AG04450 (cell line): ENCODE measurements at regions not wholly inside any gene's neighbourhood (a gene's known extent, or its start where the extent isn't known, plus 50 kb on each side); places are given as distances from the start of the nearest gene placed in this dataset.
A peak's percentile ranks its signal among the peaks of the same experiment; 100 is the strongest.

Experiments
- CTCF ChIA-PET: fragments of 300-600, 350-600 bp; formaldehyde crosslinking; extraction: SDS; loops from one replicate; lab custom pipeline; 2022; ENCODE audit warnings: antibody characterized with exemption, inconsistent platforms; lab: Charles Lee
- POLR2A ChIA-PET: fragments of 350-600 bp; formaldehyde crosslinking; extraction: SDS; loops from one replicate; lab custom pipeline; 2021; ENCODE audit warnings: antibody characterized with exemption, inconsistent platforms; lab: Yijun Ruan, JAX
- DNase-seq: peaks from one replicate; pipeline ENCODE4 v3.0.0-alpha.2; 2011; ENCODE audit warnings: low read depth, low spot score
- H3K27ac ChIP-seq: one replicate; pipeline ENCODE4 v1.5.1; 2012; ENCODE audit warnings: low read depth, low read length, control low read depth
- H3K27me3 ChIP-seq: one replicate; pipeline ENCODE4 v1.6.0; 2012; ENCODE audit warnings: low read length; ENCODE audit not compliant: control insufficient read depth, insufficient read depth
- H3K4me3 ChIP-seq: 2 replicates; pipeline ENCODE4 v1.5.1; 2011; ENCODE audit warnings: mild to moderate bottlenecking, low read depth, low read length, control low read depth
- H3K9me3 ChIP-seq: 2 replicates; pipeline ENCODE4 v1.5.1; 2012; ENCODE audit warnings: low read length; ENCODE audit not compliant: control insufficient read depth, insufficient read depth
- TF ChIP-seq, protein P1 (sequence below): IDR thresholded peaks from 2 replicates; pipeline ENCODE4 v1.5.1; 2011; ENCODE audit warnings: low read depth, low read length, control low read depth, inconsistent platforms

DNA sequence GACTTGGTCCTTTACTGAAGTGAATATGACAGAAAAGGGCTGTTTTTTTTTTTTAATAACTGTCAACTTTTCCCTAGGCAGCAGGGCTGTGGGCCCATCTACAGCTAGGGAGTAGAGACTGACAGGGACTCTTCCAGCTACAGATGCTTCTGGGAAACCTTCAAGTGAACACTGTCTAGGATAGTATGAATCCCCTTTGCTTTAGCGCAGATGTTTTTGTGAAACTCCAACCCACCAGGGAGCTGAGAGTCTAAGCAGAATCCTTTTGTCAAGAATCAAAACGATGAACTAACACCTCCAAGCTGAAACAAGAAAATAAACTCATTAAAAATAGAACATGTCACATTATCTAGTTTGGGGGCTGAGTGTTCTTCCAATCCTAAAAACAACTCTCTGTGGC is 219.7 kb upstream of the FGF13 start:
- CTCF ChIA-PET = no interaction called here
- TF ChIP-seq, protein P1, sequence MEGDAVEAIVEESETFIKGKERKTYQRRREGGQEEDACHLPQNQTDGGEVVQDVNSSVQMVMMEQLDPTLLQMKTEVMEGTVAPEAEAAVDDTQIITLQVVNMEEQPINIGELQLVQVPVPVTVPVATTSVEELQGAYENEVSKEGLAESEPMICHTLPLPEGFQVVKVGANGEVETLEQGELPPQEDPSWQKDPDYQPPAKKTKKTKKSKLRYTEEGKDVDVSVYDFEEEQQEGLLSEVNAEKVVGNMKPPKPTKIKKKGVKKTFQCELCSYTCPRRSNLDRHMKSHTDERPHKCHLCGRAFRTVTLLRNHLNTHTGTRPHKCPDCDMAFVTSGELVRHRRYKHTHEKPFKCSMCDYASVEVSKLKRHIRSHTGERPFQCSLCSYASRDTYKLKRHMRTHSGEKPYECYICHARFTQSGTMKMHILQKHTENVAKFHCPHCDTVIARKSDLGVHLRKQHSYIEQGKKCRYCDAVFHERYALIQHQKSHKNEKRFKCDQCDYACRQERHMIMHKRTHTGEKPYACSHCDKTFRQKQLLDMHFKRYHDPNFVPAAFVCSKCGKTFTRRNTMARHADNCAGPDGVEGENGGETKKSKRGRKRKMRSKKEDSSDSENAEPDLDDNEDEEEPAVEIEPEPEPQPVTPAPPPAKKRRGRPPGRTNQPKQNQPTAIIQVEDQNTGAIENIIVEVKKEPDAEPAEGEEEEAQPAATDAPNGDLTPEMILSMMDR = no peak

DNA sequence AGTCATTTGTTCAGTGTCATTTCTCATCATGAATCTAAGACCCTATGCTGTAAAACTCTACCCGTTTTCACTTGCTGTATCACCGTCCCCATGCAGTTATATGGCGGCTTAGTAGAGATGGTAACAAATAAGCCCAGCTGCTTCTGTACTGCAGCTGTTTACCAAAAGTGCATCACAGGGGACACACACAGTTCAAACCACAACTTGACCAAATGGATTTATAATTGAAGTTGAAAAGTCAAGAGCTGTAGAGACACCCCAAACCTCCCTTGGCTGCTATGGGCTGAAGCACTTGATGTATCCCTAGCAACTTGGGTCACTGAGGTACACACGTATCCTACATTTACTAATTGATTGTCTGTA is 219.0 kb upstream of the FGF13 start:
- H3K4me3 ChIP-seq = no peak overlapping the region
- CTCF ChIA-PET = no interaction called here
- TF ChIP-seq, protein P1 = no peak

More for the DNA sequence above, 219.7 kb upstream of the FGF13 start:
- Histone ChIP-seq H3K27ac (no peak overlapping the region), H3K4me3 (no peak overlapping the region), H3K27me3 (no peaks in the 10 kb centered on the region), H3K9me3 (no peaks in the 10 kb centered on the region)
- no peak for DNase-seq
- POLR2A ChIA-PET = no interaction called here

DNA sequence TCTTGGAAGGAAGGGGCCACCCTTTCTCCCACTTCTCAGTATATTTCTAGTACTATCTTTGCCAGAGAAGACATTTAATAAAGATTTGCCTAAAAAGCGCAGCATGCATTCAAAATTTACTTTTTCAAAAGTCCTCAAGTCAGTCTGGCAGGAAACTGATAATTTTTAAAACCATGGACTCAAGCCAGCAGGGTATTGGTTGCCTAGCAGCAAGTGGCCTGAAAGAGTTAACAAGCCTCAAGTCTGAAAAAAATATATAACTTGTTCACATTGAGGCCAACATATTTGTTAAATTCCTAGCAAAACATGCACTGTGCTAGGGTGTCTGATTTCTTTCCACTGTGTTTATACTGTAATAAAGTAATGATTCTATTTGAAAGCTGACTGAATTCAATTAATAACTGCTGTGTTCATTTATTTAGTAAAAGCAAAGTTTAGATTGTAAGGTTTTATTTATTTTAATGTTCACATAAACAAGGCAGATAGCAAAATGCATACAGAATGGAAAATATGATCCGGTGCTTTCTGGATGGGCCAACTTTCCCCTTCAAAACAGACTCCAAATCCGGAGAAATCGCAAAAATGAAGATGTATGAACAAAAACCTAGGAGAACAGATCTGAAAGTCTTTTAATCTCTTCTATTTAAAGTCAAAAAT is 218.5 kb upstream of the FGF13 start:
- no peaks in the 10 kb centered on the region for H3K9me3 ChIP-seq
- H3K4me3 ChIP-seq = no peak overlapping the region
- POLR2A ChIA-PET = no interaction called here
- no peak for DNase-seq
- H3K27me3 ChIP-seq = no peaks in the 10 kb centered on the region
- CTCF ChIA-PET = no interaction called here
- no peak overlapping the region for H3K27ac ChIP-seq
- TF ChIP-seq, protein P1 = no peak

More for the DNA sequence above, 219.0 kb upstream of the FGF13 start:
- no peaks in the 10 kb centered on the region for H3K9me3 ChIP-seq
- POLR2A ChIA-PET = no interaction called here
- no peak overlapping the region for H3K27ac ChIP-seq
- DNase-seq = no peak
- H3K27me3 ChIP-seq = no peaks in the 10 kb centered on the region

DNA sequence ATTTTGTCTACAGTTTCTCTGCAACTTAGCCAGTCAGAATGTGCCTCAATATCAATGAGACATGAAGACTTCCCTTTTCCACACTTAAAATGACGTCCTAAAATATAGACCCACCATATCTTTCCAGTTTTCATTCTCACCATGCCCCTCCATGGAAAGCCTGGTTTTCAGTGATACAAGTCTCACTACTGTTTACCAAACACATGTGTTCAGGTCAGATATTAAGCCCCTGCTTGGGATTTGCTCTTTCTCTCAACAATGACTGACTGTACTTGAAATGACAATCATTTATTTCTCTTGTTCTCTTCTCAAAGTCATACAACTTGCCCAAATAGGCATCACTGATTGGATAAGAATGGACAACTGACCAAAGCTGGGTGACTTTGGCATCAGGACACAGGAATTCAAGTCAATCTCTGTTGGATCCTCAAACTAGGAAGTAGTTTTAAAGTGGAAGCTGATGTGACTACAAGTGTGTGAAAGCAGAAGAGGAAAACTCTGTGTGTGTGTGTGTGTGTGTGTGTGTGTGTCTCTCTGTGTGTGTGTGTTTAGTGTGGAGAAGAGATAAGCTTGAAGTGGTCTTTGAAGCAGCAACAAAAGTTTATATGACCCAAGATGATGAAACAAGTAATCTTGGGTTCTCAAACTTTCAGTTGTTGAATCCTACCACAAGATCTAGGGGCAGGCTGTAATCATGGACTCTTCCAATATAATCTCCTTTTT is 217.4 kb upstream of the FGF13 start:
- no peak for DNase-seq
- Histone ChIP-seq H3K27me3 (no peaks in the 10 kb centered on the region), H3K27ac (no peak overlapping the region), H3K4me3 (no peak overlapping the region), H3K9me3 (no peaks in the 10 kb centered on the region)
- ChIA-PET CTCF (no interaction called here), POLR2A (no interaction called here)
- TF ChIP-seq, protein P1 = no peak

DNA sequence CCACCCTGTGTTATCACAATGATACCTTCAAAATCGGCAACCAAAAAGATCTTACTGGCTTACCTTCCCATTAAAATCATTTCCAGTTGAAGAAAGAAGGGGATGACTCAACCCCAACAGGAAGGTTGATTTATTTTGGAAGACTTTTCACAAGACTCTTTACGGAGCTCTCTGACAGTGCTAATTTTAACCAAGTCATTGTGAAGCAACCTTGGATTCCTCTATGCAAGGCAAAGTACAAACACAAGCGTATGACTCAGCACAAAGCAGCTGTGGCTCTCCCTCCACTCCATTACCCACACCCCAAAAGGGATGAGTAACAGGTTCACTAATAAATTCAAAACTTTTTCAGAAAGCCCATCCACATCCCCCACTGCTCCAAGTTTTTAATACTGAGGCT is 213.8 kb upstream of the FGF13 start:
- Histone ChIP-seq H3K4me3 (no peak overlapping the region), H3K9me3 (no peaks in the 10 kb centered on the region), H3K27ac (peak overlapping the region; percentile 39), H3K27me3 (no peaks in the 10 kb centered on the region)
- TF ChIP-seq, protein P1 = no peak
- ChIA-PET POLR2A (no interaction called here), CTCF (no interaction called here)
- peak; percentile 46 for DNase-seq
